Activated CD8-positive, alpha-beta memory T cell treated with anti-CD3 and anti-CD28 coated beads for 24 hours (primary cell): ENCODE measurements at regions not wholly inside any gene's neighbourhood (a gene's known extent, or its start where the extent isn't known, plus 50 kb on each side); places are given as distances from the start of the nearest gene placed in this dataset.
A peak's percentile ranks its signal among the peaks of the same experiment; 100 is the strongest.

ENCODE experiments used
- DNase-seq: peaks from one replicate; pipeline ENCODE4 v3.0.0-alpha.2; 2020

DNA sequence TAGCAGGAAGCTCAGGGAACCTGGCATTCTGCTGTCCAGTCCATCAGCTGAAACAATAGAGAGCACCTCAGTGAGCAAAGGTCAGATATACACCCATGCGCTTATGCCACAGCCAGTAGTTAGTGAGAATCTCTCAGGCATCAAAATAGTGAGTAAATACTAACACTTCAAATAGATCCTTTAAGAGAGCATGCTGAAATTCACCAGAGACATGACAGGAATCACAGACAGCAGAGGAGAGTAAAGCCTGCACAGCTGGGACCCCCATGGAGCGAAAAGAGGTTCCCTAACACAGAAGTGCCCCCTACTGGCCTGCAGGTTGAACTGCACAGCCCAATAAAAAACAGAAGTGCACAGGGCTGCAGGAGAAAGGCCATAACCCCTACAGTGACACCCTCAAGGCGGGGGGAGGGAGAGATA is 57.6 kb upstream of the ANTXRL start:
- DNase-seq = peak; percentile 57

DNA sequence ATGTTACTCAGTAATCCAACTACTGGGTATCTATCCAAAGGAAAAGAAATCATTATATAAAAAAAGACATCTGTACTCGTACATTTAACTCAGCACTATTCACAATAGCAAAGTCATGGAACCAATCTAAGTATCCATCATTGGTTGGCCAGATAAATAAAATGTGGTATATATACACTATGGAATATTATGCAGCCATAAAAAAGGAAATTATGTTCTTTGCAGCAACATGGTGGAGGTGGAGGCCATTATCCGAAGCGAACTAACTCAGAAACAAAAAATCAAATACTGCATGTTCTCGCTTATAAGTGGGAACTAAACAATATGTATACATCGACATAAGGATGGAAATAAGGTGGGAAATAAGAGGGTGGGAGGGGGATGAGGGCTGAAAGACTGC is 56.2 kb upstream of the ANTXRL start:
- DNase-seq = no peak

DNA sequence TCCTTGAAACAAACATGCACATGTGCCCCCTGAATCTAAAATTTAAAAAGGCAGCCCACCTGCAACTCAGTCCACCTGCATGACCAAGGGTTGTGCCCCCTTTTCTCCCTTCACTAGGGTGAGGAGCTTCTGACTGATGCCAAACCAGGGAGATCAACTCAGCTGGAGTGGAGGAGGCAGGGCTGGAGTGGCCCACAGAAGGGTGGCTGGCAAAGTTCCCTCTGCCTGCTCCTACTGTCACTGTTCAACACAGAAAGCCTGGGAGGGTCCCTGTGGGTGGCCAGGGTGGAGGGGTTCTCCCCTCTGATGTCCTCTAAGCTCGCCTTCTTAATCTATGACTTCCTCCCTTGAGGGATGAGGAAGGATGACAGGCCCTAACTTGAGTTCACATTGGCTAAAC is 55.7 kb upstream of the ANTXRL start:
- no peak for DNase-seq

DNA sequence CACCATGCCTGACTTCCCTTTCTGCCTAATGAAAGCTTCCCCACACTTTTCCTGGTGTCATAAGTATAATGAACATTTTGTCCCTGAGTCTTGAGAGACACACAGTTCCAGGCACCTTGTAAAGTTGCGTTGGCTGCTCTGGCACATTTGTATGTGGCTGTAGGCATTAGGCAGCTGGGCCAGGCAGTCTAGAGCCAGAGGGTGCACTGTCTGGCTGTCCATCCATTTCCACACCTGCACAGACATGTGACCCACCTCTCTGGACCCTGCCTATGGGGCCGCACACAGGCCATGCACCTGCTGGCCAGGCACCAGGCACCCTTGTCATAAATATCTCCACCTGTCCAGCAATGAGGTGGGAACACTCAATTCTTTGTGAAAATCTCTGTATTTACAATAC is 54.7 kb upstream of the ANTXRL start:
- peak; percentile 49 for DNase-seq

DNA sequence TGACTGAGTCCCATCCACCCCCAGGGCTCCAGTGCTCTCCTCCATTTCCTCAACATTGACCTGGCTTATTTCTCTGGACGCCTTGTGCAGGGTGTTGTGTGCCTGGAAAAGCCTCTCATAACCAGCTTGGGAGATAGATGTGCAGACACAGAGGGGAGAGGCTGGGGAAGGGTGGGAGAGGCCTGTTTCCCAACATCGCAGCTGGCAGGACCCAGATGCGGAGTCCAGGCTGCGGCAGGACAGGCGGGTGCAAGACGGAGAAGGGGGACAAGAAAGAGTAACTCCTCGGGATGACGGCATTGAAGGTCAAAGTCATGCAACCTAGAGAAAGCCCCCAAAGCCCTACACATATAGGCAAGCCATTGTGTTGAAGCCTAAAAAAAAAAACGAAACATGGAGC is 54.1 kb upstream of the ANTXRL start:
- DNase-seq = no peak

DNA sequence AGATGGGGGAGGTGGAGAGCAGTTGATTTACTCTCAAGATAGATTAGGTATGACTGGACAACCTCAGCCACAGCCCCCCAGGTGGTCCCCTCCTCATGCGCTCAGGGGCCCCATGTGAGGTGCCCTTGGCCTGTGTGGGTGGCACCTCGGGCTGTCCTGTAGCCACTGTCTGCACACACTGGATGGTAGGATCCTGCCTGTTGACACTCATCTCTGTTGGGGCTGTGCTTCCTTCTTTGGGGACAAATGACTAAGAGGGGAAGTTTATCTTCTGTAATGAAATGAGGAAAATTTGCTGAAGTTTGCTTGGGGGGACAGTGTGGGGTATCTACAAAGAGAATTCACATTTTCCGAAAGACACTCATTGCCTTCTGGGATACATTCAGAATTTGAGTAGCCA is 53.6 kb upstream of the ANTXRL start:
- DNase-seq = no peak

DNA sequence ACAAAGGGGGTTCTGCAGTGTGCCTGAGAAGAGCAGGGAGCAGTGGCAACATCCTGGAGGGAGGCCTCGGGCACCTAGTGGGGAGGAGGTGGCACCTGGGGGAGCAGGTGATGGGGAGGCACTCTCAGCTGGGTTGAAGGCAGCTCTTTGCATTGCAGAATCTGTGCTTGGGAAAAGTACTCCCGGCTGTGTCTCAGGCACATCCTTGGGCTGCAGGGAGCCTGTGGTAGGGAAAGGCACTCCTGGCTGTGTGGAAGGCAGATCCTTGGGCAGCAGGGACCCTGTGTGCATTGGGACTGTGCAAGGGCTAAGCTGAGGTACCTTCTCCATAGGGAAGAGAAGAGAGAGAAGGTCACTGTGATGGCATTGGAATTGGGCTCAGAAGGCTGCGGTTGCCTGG is 52.8 kb upstream of the ANTXRL start:
- peak; percentile 33 for DNase-seq

DNA sequence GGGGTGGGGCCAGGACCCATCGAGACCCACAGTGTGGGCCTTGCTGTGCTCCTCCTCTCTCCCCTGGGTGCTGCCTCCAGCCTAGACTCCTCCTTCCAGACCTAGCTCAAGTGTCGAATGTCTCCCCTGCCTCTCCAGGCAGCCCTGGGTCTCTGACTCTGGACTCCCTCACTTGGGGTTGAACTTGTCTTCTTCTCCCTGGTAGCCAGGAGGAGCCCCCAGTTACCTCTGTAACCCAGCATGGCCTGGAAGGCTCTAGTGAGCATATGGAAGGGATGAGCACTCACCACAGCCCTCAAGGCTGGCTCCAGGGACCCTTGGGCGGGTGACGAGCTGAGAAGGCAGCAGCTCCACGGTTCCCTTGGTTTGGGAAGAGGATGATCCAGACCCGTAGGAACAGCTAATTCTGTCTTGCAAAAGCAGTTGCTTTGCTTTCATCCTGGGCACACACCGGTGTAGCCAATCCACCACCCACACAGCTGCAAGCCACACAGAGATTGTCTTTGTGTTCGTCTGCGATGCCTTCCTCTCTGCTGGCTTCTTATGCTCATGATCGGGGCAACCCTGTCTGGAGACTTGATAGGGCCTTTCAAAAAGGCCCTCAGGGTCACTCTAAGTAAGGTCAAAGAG is 52.3 kb upstream of the ANTXRL start:
- peak; percentile 51 for DNase-seq

DNA sequence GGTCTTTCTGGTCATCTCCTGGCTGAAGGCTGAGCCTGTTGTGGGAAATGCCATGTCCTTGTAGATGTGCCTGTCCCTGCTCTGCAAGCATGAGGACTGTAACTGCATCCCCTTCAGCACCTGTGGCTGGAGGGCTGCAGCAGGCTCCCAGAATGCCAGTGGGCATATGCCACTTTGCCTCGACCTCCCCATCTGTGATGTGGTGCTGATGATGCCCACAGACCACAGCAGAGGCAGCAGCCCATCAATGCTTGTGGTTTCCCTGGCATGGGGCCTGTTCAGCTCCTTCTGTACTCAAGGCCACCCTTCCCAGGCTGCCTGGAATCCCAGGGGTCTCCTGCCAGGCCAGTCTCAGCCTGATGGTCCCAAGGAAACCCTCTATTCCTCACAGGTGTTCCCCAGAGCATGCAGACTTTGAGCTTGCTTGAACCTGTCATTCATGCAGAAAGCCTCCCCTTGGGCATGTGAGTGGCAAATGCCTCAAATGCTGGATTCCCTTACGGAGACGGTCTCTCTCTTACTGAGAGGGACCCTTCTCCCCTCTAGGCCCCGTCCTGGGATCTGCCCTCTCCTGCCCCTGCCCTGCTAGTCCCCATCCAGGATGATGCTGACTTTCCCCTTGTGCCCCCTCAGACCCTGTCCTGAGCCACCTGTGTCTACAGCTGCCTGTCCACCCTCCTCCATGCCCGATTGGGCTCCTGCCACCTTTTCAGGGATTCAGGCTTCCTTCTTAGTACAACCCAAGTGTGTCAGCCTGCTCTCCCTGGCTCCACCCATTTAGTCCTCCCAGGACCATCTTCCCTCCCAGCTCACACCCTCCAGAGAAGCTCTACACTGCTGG is 50.9 kb upstream of the ANTXRL start:
- DNase-seq = peak; percentile 33

DNA sequence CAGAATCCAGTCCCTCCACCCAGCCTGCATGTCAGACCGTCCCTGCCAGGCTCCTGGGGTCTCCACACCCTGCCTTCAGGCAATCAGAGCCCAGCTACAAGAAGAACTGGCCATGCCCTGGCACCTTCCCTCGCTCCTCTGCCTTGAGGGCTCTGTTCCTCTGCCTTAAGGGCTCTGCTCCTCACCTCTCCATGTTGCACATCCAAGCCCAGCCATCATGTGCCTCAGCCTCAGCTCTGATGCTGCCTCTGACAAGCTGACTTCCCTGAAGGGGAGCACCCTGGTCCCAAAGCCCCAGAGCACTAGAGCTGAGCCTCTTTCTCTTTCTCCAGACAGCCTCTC is 50.3 kb upstream of the ANTXRL start:
- no peak for DNase-seq

DNA sequence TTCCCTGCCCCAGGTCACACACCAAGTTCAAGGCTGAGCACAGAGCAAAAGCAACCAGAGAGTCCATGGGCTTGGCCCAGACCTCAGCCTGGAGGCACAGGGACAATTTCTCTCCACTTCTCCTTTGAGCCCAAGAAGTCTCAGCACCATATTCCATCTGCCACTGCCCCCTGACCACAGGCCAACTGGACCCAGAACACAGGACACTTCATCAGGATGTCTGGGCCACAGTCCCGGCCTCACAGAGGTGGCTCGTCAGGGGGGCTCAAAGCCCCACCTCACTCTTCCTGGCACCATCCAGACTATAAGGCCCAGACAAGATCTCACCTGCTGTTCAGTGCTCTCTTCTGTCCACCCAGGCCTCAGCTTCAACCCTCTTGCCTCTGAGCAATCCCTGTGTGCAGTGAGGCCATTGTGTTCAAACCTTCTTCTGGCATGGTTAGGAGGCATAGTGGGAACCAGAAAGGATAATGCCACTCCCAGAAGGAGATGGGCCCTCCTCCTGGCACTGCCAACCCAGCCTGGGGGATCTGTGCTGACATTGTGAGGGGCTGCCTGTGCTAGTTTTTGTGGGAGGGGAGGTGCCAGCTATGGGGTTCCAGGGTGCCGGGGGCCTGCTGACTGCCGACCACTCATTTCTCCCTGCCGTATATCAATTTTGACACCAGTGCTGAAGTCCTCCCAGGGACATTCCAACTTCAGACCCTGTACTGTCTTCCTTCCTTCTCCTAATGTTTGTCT is 49.7 kb upstream of the ANTXRL start:
- no peak for DNase-seq
